B cell (primary cell): ENCODE measurements at regions not wholly inside any gene's neighbourhood (a gene's known extent, or its start where the extent isn't known, plus 50 kb on each side); places are given as distances from the start of the nearest gene placed in this dataset.

Source experiments
- ATAC-seq: fragments of 200-7000 bp; cut with Tn5 transposase; one replicate; pipeline ENCODE4 v1.10.0; 2021; ENCODE audit warnings: low read depth, mild to moderate bottlenecking, moderate number of reproducible peaks, moderate library complexity
- CTCF ChIA-PET: fragments of 350-600 bp; sonication (Branson Sonifier 250); formaldehyde crosslinking; loops from one replicate; lab custom pipeline; 2021; ENCODE audit warnings: antibody characterized with exemption, inconsistent platforms; lab: Charles Lee
- POLR2A ChIA-PET: fragments of 350-600 bp; sonication (Branson Sonifier 250); formaldehyde crosslinking; loops from one replicate; lab custom pipeline; 2021; ENCODE audit warnings: antibody characterized with exemption; lab: Charles Lee
- DNase-seq: peaks from one replicate; pipeline ENCODE4 v3.0.0; 2013
- H2AFZ ChIP-seq: 2 replicates; pipeline ENCODE4 v1.6.1; 2012; ENCODE audit warnings: mild to moderate bottlenecking, low read depth, low read length; ENCODE audit not compliant: insufficient read depth, poor library complexity, severe bottlenecking
- H3K27ac ChIP-seq, 2 donors: 1 replicate in 1 of 2; 2 replicates in 1 of 2; pipeline ENCODE4 v1.5.1; 2012 to 2013; ENCODE audit warnings: low read length in 2 of 2, mild to moderate bottlenecking in 2 of 2, moderate library complexity in 1 of 2
- H3K27me3 ChIP-seq, 4 experiments: fragments of 200-600 bp in 1 of 4; sonication (generic) in 1 of 4; replicated peaks in 1 of 4; 1 replicate in 2 of 4; 2 replicates in 2 of 4; pipeline versions ENCODE4 v1.6.1 to v1.7.0; 2013 to 2016; ENCODE audit warnings: low read length in 3 of 4, mild to moderate bottlenecking in 2 of 4, mixed read lengths in 1 of 4, moderate library complexity in 1 of 4; ENCODE audit not compliant: insufficient read depth in 4 of 4, control insufficient read depth in 3 of 4; ENCODE audit errors: control extremely low read depth in 1 of 4
- H3K36me3 ChIP-seq, 2 experiments: replicated peaks in 1 of 2; 1 replicate in 1 of 2; 2 replicates in 1 of 2; pipeline versions ENCODE4 v1.6.1 to v1.7.1; 2013; ENCODE audit warnings: low read length in 1 of 2; ENCODE audit not compliant: insufficient read depth in 2 of 2, control insufficient read depth in 1 of 2; ENCODE audit errors: control extremely low read depth in 1 of 2, extremely low read depth in 1 of 2
- H3K4me1 ChIP-seq, 2 donors: fragments of 200-600 bp in 1 of 2; sonication (generic) in 1 of 2; 1 replicate in 1 of 2; 2 replicates in 1 of 2; pipeline versions ENCODE4 v1.5.1 to v1.6.1; 2013 to 2017; ENCODE audit warnings: low read length in 2 of 2; ENCODE audit not compliant: control insufficient read depth in 2 of 2, insufficient read depth in 2 of 2
- H3K4me2 ChIP-seq: replicated peaks from 2 replicates; pipeline ENCODE3; 2012; ENCODE audit warnings: mild to moderate bottlenecking, low read depth, low read length; ENCODE audit not compliant: poor library complexity, severe bottlenecking
- H3K4me3 ChIP-seq, 5 experiments: fragments of 200-600 bp in 1 of 5; sonication (generic) in 1 of 5; 1 replicate in 3 of 5; 2 replicates in 2 of 5; pipeline versions ENCODE4 v1.5.1 to v1.7.0; 2011 to 2016; ENCODE audit warnings: low read length in 4 of 5, mild to moderate bottlenecking in 4 of 5, low read depth in 2 of 5, control low read depth in 1 of 5, moderate library complexity in 1 of 5; ENCODE audit not compliant: insufficient read depth in 1 of 5; ENCODE audit errors: control extremely low read depth in 1 of 5, extremely low read depth in 1 of 5
- H3K79me2 ChIP-seq: fragments of 200-600 bp; sonication (generic); one replicate; pipeline ENCODE4 v1.6.0; 2016; ENCODE audit warnings: low read length; ENCODE audit not compliant: control insufficient read depth, insufficient read depth
- H3K9ac ChIP-seq: fragments of 200-600 bp; sonication (generic); 2 replicates; pipeline ENCODE4 v1.6.1; 2017; ENCODE audit warnings: mild to moderate bottlenecking, low read length, moderate library complexity
- H3K9me3 ChIP-seq, 3 donors: one replicate each; pipeline versions ENCODE4 v1.6.1 to v1.7.1; 2013; ENCODE audit warnings: low read length in 2 of 3; ENCODE audit not compliant: control insufficient read depth in 2 of 3, insufficient read depth in 1 of 3; ENCODE audit errors: control extremely low read depth in 1 of 3
- H4K20me1 ChIP-seq: 2 replicates; pipeline ENCODE4 v1.6.0; 2012; ENCODE audit warnings: mild to moderate bottlenecking, low read length; ENCODE audit not compliant: insufficient read depth, control insufficient read depth, poor library complexity, severe bottlenecking
- H3K27ac Mint-ChIP-seq: one replicate; pipeline ENCODE4 v1.8.0; 2021; ENCODE audit warnings: mixed read lengths
- H3K27me3 Mint-ChIP-seq: one replicate; pipeline ENCODE4 v1.8.0; 2021; ENCODE audit warnings: mixed read lengths
- H3K4me1 Mint-ChIP-seq: one replicate; pipeline ENCODE4 v1.8.0; 2021; ENCODE audit warnings: mixed read lengths
- H3K4me3 Mint-ChIP-seq: one replicate; pipeline ENCODE4 v1.8.0; 2021; ENCODE audit warnings: mixed read lengths
- H3K9me3 Mint-ChIP-seq: one replicate; pipeline ENCODE4 v1.8.0; 2022; ENCODE audit warnings: mixed read lengths; ENCODE audit not compliant: insufficient read depth
- CTCF ChIP-seq: fragments of 200-600 bp; IDR thresholded peaks from one replicate; pipeline ENCODE4 v1.8.0; 2022; ENCODE audit warnings: antibody characterized with exemption, mild to moderate bottlenecking
- EZH2 ChIP-seq: IDR thresholded peaks from 2 replicates; pipeline ENCODE4 v1.6.1; 2012; ENCODE audit warnings: borderline replicate concordance, low read depth, mild to moderate bottlenecking, moderate library complexity, low read length; ENCODE audit not compliant: insufficient read depth, poor library complexity, severe bottlenecking
- WGBS: methylation state at CpG from one replicate; pipeline ENCODE4 v1.1.5; 2013; ENCODE audit warnings: missing lambda C conversion rate; ENCODE audit not compliant: insufficient coverage; 5-methylcytosine and 5-hydroxymethylcytosine counted together
- intact Hi-C: fragments of 100-400 bp; cut with micrococcal nuclease; formaldehyde crosslinking; loops from one replicate; pipeline ENCODE4 v1.10.0; 2022

GRCh38 chr4:138090150-138090917 is 151.8 kb downstream of the SLC7A11 start:
- WGBS = 43% methylated on average over 8 of the region's 17 CpGs
- ATAC-seq (peak; percentile 67), DNase-seq (peak; percentile 59)
- Histone ChIP-seq H3K79me2 (no peaks in the 10 kb centered on the region), H3K4me3 (no peak overlapping the region), H3K9ac (no peak overlapping the region), H3K36me3 (no peaks in the 10 kb centered on the region), H3K27me3 (peaks cover 0 to 5% (median 0%) of the 10 kb centered on the region in 4 experiments), H2AFZ (no peak overlapping the region), H3K4me1 (no peaks in the 10 kb centered on the region), H4K20me1 (no peaks in the 10 kb centered on the region), H3K27ac (no peak overlapping the region), H3K9me3 (no peaks in the 10 kb centered on the region), H3K4me2 (no peak overlapping the region)
- Mint-ChIP-seq H3K4me1 (no peaks in the 10 kb centered on the region), H3K4me3 (no peak overlapping the region), H3K27ac (no peak overlapping the region), H3K9me3 (no peaks in the 10 kb centered on the region), H3K27me3 (peaks cover 29% of the 10 kb centered on the region)
- CTCF ChIA-PET = interaction anchor here (0.7 to 4.4 kb wide), 21 partner anchors 9 to 591 kb away, joined by 3 to 33 read pairs (median 5); partner anchors contain the start of gene SLC7A11
- POLR2A ChIA-PET = no interaction called here
- intact Hi-C loops = loop anchor here (1.0 to 5.0 kb wide), 2 partner anchors 55 to 92 kb away; no protein-coding TSS in a partner anchor
- TF ChIP-seq CTCF = peak; percentile 90
- TF ChIP-seq EZH2 = no peak

- peaks cover 0 to 5% (median 0%) of the 10 kb centered on the region in 4 experiments for H3K27me3 ChIP-seq
- TF ChIP-seq EZH2 = no peak
- no peaks in the 10 kb centered on the region for H3K4me1 Mint-ChIP-seq
- no peaks in the 10 kb centered on the region for H3K9me3 ChIP-seq
- WGBS = 99% methylated on average over 64 of the region's 67 CpGs
- H3K4me3 ChIP-seq = no peak overlapping the region
- H3K27ac ChIP-seq = no peak overlapping the region
- no peaks in the 10 kb centered on the region for H3K9me3 Mint-ChIP-seq
- H3K4me2 ChIP-seq = no peak overlapping the region
- no peak overlapping the region for H3K4me3 Mint-ChIP-seq
- no peaks in the 10 kb centered on the region for H3K79me2 ChIP-seq
- H2AFZ ChIP-seq = no peak overlapping the region
- ChIA-PET POLR2A (no interaction called here), CTCF (interaction anchor here (0.8 to 4.4 kb wide), 5 partner anchors 12 to 144 kb away, joined by 3 to 33 read pairs (median 4); no protein-coding TSS in a partner anchor)
- peaks cover 23% of the 10 kb centered on the region for H3K27me3 Mint-ChIP-seq
- no peaks in the 10 kb centered on the region for H4K20me1 ChIP-seq
- no peak for ATAC-seq
- H3K9ac ChIP-seq = no peak overlapping the region
- no peak overlapping the region for H3K27ac Mint-ChIP-seq
- H3K36me3 ChIP-seq = no peaks in the 10 kb centered on the region
- intact Hi-C loops = no loop called here
- no peaks in the 10 kb centered on the region for H3K4me1 ChIP-seq
- no peak for DNase-seq
Measured at GRCh38 chr4:138088449-138089208, 153.5 kb downstream of the SLC7A11 start.
